ENCODE measurements at regions not wholly inside any gene's neighbourhood (a gene's known extent, or its start where the extent isn't known, plus 50 kb on each side); places are given as distances from the start of the nearest gene placed in this dataset.
"Not testable (repeated sequence)": the region's sequence is repeated elsewhere in the genome, so short reads cannot be mapped to it uniquely, and the experiment has no call there.

DNA sequence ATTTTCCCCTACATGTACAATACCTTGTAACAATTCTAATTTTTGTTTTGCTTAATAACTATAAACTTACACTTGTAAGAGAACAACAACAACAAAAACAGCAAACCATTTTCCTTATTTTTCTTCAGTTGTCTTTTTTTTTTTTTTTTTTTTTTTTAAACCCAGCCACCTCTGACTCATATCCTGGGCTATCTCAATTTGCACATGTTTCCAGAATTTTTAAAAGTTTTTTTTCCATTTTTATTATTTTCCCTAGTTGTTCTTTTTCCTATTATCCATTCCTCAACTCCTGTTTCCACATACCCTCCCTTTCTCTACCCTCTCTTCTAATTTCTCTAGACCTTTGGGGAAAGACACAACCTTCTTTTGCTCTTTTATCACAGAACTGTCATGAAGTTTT lies 112.5 kb downstream of the EFEMP1 start:
- no peak overlapping the region for H3K4me3 ChIP-seq (ENCODE audit: low read depth, low read length)
- H3K4me1 ChIP-seq (ENCODE audit: insufficient read depth), result no peaks in the 10 kb centered on the region
- no peak overlapping the region for H3K27ac ChIP-seq (ENCODE audit: low read depth)
- no peak for DNase-seq (ENCODE audit: extremely low spot score)
- no peaks in the 10 kb centered on the region for H3K36me3 ChIP-seq (ENCODE audit: insufficient read depth)

GRCh38 chr2:55810622-55811020 lies 113.0 kb downstream of the EFEMP1 start:
- no peak overlapping the region for H3K4me3 ChIP-seq (ENCODE audit: low read depth, low read length)
- no peak for DNase-seq (ENCODE audit: extremely low spot score)
- 61% methylated on average over 3 of the region's 3 CpGs for WGBS

DNA sequence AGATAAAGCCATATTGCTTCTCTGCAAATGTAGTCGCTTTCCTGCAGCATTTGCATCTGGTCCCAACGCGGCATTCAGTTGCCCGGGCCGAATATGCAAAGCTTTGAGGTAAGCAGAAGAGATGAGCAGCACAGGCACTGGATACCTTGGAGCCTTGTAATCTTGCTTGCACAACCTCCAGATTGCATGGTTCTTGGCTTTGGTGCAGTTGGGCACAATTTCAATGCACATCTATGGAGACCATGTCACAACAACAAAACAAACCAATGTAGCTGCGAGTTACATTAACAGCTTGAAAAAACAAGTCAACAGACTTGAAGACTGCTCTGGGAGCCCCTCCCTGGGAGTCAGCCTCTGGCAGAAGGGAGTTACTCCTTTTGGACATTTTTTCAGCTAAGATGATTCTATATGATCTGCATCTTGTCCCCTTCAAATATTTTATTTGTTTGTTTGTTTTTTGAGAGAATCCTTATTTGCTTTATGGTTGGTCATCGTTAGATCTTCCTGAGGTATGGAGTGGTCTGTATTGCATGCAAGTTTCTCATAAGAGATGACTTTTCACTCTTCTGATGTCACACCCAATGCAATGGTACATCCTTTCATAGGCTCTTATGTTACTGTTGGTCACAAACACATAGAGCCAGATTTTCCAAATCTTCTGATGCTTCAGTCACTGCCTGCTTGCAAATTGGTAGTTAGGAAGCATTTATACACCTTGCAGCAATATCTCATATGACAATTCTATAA lies 113.5 kb downstream of the EFEMP1 start:
- Histone ChIP-seq H3K36me3 (ENCODE audit: insufficient read depth) (no peaks in the 10 kb centered on the region), H3K4me3 (ENCODE audit: low read depth, low read length) (no peak overlapping the region), H3K4me1 (ENCODE audit: insufficient read depth) (no peaks in the 10 kb centered on the region), H3K27ac (ENCODE audit: low read depth) (no peak overlapping the region)
- WGBS, result 66% methylated on average over 7 of the region's 7 CpGs
- no peak for DNase-seq (ENCODE audit: extremely low spot score)

More at GRCh38 chr2:55810622-55811020, 113.0 kb downstream of the EFEMP1 start:
- H3K36me3 ChIP-seq (ENCODE audit: insufficient read depth), result no peaks in the 10 kb centered on the region
- H3K27ac ChIP-seq (ENCODE audit: low read depth), result no peak overlapping the region
- no peaks in the 10 kb centered on the region for H3K4me1 ChIP-seq (ENCODE audit: insufficient read depth)

DNA sequence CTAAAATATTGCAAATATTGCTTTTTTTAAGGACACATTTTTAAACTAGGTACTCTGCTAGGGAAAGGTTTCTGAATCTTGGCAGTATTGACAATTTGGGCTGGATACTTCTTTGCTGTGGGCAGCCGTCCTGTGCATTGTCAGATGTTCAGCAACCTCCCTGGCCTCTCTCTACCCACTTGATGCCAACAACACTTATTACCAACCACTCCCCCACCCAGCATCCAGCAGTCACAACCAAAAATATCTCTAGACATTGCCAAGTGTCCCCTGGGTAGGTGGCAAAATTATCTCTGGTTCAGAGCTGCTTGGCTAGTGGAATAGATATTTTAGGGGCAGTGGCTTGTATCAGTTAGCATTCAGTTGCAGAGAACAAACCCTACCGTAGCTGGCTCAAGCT lies 114.3 kb upstream of the PNPT1 start:
- DNase-seq (ENCODE audit: extremely low spot score), result no peak
- Histone ChIP-seq H3K4me1 (ENCODE audit: insufficient read depth) (no peaks in the 10 kb centered on the region), H3K27ac (ENCODE audit: low read depth) (no peak overlapping the region), H3K36me3 (ENCODE audit: insufficient read depth) (no peaks in the 10 kb centered on the region), H3K4me3 (ENCODE audit: low read depth, low read length) (no peak overlapping the region)
- WGBS, result 80% methylated on average over 2 of the region's 2 CpGs

DNA sequence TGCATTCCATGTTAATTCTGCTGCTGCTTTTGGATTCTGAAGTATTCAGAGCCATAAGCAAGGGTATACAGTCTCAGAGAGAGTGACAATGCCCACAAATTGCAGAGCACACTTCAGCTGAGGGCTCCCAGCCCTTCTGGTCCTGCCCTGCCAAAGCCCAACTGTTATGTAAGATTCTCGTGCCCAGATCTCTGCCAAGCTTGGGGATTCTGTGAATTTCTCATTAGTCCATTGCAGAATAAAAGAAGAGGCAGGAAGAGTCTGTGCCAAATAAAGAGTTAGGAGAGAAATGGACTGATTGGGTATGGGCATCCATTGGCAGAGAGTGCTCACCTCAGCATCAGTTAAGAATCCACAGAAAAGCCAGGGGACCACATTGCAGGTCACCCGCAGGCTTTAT lies 112.0 kb upstream of the PNPT1 start:
- no peak for DNase-seq (ENCODE audit: extremely low spot score)
- no peak overlapping the region for H3K4me3 ChIP-seq (ENCODE audit: low read depth, low read length)
- 76% methylated on average over 2 of the region's 2 CpGs for WGBS
- no peak overlapping the region for H3K27ac ChIP-seq (ENCODE audit: low read depth)
- no peaks in the 10 kb centered on the region for H3K4me1 ChIP-seq (ENCODE audit: insufficient read depth)
- no peaks in the 10 kb centered on the region for H3K36me3 ChIP-seq (ENCODE audit: insufficient read depth)

DNA sequence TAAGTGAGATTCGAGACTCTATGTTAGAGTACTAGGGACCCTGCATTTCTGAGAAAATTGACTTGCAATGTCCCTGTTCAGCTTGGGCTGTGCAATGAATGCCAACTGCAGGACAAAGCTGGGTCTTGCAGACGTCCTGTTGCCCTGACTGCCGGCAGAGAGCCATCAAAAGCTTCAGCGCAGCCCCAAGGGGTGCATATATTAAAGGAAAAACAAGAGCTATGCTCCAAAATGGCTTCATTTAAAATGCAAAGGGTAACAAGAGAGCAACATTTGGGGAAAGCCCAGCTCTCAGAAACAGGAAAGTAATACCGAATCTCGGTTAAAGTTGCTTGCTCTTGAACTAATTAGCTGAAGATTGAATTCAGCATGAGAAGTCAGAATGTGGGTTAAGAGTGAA lies 110.9 kb upstream of the PNPT1 start:
- Histone ChIP-seq H3K27ac (ENCODE audit: low read depth) (no peak overlapping the region), H3K4me3 (ENCODE audit: low read depth, low read length) (no peak overlapping the region), H3K36me3 (ENCODE audit: insufficient read depth) (no peaks in the 10 kb centered on the region), H3K4me1 (ENCODE audit: insufficient read depth) (no peaks in the 10 kb centered on the region)
- WGBS, result 44% methylated on average over 6 of the region's 6 CpGs
- no peak for DNase-seq (ENCODE audit: extremely low spot score)

DNA sequence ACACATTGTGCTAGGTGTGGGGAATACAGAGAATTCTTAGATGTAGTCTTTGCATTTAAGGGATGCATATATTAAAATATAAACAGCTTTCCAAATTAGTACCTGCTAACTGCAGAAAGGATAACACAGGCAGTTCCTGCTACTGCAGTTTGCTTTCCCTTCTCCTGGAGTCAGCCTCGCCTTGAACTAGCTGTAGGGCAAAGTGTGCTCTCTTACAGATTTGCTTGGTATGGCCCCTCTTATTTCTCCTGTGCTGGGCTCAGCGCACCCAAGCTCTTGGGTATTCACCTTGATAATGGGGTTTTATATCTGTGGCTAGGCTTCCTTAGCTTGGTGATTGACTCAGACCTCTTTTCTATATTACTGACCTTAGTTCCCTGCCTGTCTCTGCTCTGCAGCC lies 108.4 kb upstream of the PNPT1 start:
- no peak overlapping the region for H3K27ac ChIP-seq (ENCODE audit: low read depth)
- H3K4me1 ChIP-seq (ENCODE audit: insufficient read depth), result no peaks in the 10 kb centered on the region
- DNase-seq (ENCODE audit: extremely low spot score), result no peak
- H3K4me3 ChIP-seq (ENCODE audit: low read depth, low read length), result no peak overlapping the region
- 84% methylated on average over 2 of the region's 2 CpGs for WGBS
- H3K36me3 ChIP-seq (ENCODE audit: insufficient read depth), result no peaks in the 10 kb centered on the region

- Histone ChIP-seq H3K36me3 (ENCODE audit: insufficient read depth) (no peaks in the 10 kb centered on the region), H3K27ac (ENCODE audit: low read depth) (no peak overlapping the region), H3K4me1 (ENCODE audit: insufficient read depth) (no peaks in the 10 kb centered on the region), H3K4me3 (ENCODE audit: low read depth, low read length) (no peak overlapping the region)
- WGBS, result 68% methylated on average over 1 of the region's 1 CpG
- no peak for DNase-seq (ENCODE audit: extremely low spot score)
Measured at GRCh38 chr2:55801436-55801835, 107.8 kb upstream of the PNPT1 start.

- DNase-seq (ENCODE audit: extremely low spot score); H3K36me3 ChIP-seq (ENCODE audit: insufficient read depth); H3K4me3 ChIP-seq (ENCODE audit: low read depth, low read length); H3K4me1 ChIP-seq (ENCODE audit: insufficient read depth); H3K27ac ChIP-seq (ENCODE audit: low read depth): not testable (repeated sequence)
- WGBS, result 92% methylated on average over 14 of the region's 14 CpGs
Measured at GRCh38 chr2:55799624-55800023, 106.0 kb upstream of the PNPT1 start.

GRCh38 chr2:55796121-55796520 lies 102.5 kb upstream of the PNPT1 start:
- Histone ChIP-seq H3K27ac (ENCODE audit: low read depth) (no peak overlapping the region), H3K36me3 (ENCODE audit: insufficient read depth) (no peaks in the 10 kb centered on the region), H3K4me3 (ENCODE audit: low read depth, low read length) (no peak overlapping the region), H3K4me1 (ENCODE audit: insufficient read depth) (no peaks in the 10 kb centered on the region)
- DNase-seq (ENCODE audit: extremely low spot score), result no peak

DNA sequence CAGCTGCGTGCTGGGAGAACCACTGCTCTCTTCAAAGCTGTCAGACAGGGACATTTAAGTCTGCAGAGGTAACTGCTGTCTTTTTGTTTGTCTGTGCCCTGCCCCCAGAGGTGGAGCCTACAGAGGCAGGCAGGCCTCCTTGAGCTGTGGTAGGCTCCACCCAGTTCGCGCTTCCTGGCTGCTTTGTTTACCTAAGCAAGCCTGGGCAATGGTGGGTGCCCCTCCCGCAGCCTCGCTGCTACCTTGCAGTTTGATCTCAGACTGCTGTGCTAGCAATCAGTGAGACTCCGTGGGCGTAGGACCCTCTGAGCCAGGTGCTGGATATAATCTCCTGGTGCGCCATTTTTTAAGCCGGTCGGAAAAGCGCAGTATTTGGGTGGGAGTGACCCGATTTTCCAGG lies 100.0 kb upstream of the PNPT1 start:
- DNase-seq (ENCODE audit: extremely low spot score); H3K4me3 ChIP-seq (ENCODE audit: low read depth, low read length); H3K36me3 ChIP-seq (ENCODE audit: insufficient read depth); H3K4me1 ChIP-seq (ENCODE audit: insufficient read depth); H3K27ac ChIP-seq (ENCODE audit: low read depth): not testable (repeated sequence)
- 90% methylated on average over 12 of the region's 12 CpGs for WGBS

- no peak overlapping the region for H3K4me3 ChIP-seq (ENCODE audit: low read depth, low read length)
- H3K36me3 ChIP-seq (ENCODE audit: insufficient read depth), result no peaks in the 10 kb centered on the region
- H3K27ac ChIP-seq (ENCODE audit: low read depth), result no peak overlapping the region
- DNase-seq (ENCODE audit: extremely low spot score), result no peak
- no peaks in the 10 kb centered on the region for H3K4me1 ChIP-seq (ENCODE audit: insufficient read depth)
Measured at GRCh38 chr2:55786280-55786679, 92.6 kb upstream of the PNPT1 start.

- H3K36me3 ChIP-seq (ENCODE audit: insufficient read depth); H3K4me1 ChIP-seq (ENCODE audit: insufficient read depth); DNase-seq (ENCODE audit: extremely low spot score); H3K27ac ChIP-seq (ENCODE audit: low read depth); H3K4me3 ChIP-seq (ENCODE audit: low read depth, low read length): not testable (repeated sequence)
- WGBS, result 86% methylated on average over 5 of the region's 5 CpGs
Measured at GRCh38 chr2:55783751-55784150, 90.1 kb upstream of the PNPT1 start.

DNA sequence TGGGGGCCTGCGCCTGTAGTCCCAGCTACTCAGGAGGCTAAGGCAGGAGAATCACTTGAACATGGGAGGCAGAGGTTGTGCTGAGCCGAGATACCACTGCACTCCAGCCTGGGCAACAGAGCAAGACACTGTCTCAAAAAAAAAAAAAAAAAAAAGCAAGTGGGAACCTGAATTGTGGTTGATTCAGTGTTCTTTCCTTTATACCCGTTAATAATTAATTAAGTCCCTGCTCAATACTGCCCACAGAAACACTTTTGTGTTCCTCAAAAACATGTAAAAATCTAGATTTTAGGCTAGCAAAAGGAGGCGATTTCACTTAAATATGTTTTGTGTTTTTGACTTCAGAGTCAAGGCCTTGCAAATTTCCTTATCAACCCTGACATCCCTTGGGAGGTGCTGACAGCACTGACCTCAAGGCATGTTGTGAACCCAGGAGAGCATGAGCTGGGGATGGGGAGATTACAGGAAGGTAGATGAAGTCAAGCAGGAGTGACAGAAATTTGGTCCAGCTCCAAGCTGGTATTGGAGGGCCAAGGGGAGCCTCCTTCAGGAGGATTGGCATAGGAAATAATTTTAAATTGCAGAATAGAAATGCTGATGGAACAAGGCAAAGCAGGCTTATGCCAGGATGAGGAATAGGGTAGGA lies 89.0 kb upstream of the PNPT1 start:
- WGBS, result 86% methylated on average over 4 of the region's 4 CpGs
- H3K27ac ChIP-seq (ENCODE audit: low read depth), result no peak overlapping the region
- no peaks in the 10 kb centered on the region for H3K4me1 ChIP-seq (ENCODE audit: insufficient read depth)
- H3K36me3 ChIP-seq (ENCODE audit: insufficient read depth), result no peaks in the 10 kb centered on the region
- no peak overlapping the region for H3K4me3 ChIP-seq (ENCODE audit: low read depth, low read length)
- DNase-seq (ENCODE audit: extremely low spot score), result no peak
